Epidermal melanocyte (primary cell): ENCODE measurements at regions not wholly inside any gene's neighbourhood (a gene's known extent, or its start where the extent isn't known, plus 50 kb on each side); places are given as distances from the start of the nearest gene placed in this dataset.

ENCODE experiments used
- DNase-seq: peaks from one replicate; pipeline ENCODE4 v3.0.0; 2011; ENCODE audit warnings: low spot score; ENCODE audit not compliant: insufficient read length

GRCh38 chr4:64489628-64490027, 80.4 kb upstream of the TECRL start:
- DNase-seq = no peak

- DNase-seq = no peak
These were observed 70.1 kb upstream of the TECRL start for GRCh38 chr4:64479338-64479737.

GRCh38 chr4:64477127-64477526, 67.9 kb upstream of the TECRL start:
- no peak for DNase-seq

GRCh38 chr4:64465263-64465662, 56.0 kb upstream of the TECRL start:
- no peak for DNase-seq

GRCh38 chr4:64464581-64464980, 55.3 kb upstream of the TECRL start:
- no peak for DNase-seq
